ENCODE measurements at regions not wholly inside any gene's neighbourhood (a gene's known extent, or its start where the extent isn't known, plus 50 kb on each side); places are given as distances from the start of the nearest gene placed in this dataset.

GRCh38 chr10:31215052-31215451, 104.0 kb upstream of the ZEB1 start:
- TF ChIP-seq CTCF (IDR thresholded peaks at IDR 0.05) = no peak
- no peak for TF ChIP-seq POLR2A (IDR thresholded peaks at IDR 0.05)

Measured in uterus (tissue), 2 donors.